Upper lobe of left lung (tissue), 6 donors: ENCODE measurements at regions not wholly inside any gene's neighbourhood (a gene's known extent, or its start where the extent isn't known, plus 50 kb on each side); places are given as distances from the start of the nearest gene placed in this dataset.
"Not testable (repeated sequence)": the region's sequence is repeated elsewhere in the genome, so short reads cannot be mapped to it uniquely, and the experiment has no call there.

Experiments used
- ATAC-seq, 2 donors: fragments of 200-7000 bp; cut with Tn5 transposase; one replicate each; pipeline ENCODE4 v1.9.1; 2022; ENCODE audit warnings: mild to moderate bottlenecking in 2 of 2, moderate library complexity in 2 of 2; ENCODE audit not compliant: low FRiP score in 2 of 2
- DNase-seq, 2 donors: peaks; one replicate each; pipeline ENCODE4 v3.0.0-alpha.2; 2019 to 2020
- H3K27ac ChIP-seq, 4 donors: fragments of 200-600 bp; sonication (generic); one replicate each; pipeline ENCODE4 v1.5.1; 2016 to 2019
- H3K27me3 ChIP-seq, 4 donors: fragments of 200-600 bp; sonication (generic); one replicate each; pipeline ENCODE4 v1.5.1; 2017 to 2019
- H3K36me3 ChIP-seq, 4 donors: fragments of 200-600 bp; sonication (generic); one replicate each; pipeline ENCODE4 v1.5.1; 2016 to 2019
- H3K4me1 ChIP-seq, 4 donors: fragments of 200-600 bp; sonication (generic); one replicate each; pipeline ENCODE4 v1.5.1; 2018 to 2019
- H3K4me3 ChIP-seq, 4 donors: fragments of 200-600 bp; sonication (generic); one replicate each; pipeline ENCODE4 v1.5.1; 2017 to 2019; ENCODE audit warnings: mild to moderate bottlenecking in 2 of 4, moderate library complexity in 1 of 4
- H3K9me3 ChIP-seq, 4 donors: fragments of 200-600 bp; sonication (generic); one replicate each; pipeline ENCODE4 v1.5.1; 2018 to 2019
- CTCF ChIP-seq, 6 experiments: fragments of 450-650 bp in 4 of 6; fragments of 200-600 bp in 2 of 6; sonication (generic) in 2 of 6; IDR thresholded peaks; one replicate each; pipeline ENCODE4 v1.5.1; 2016 to 2019; ENCODE audit warnings: antibody characterized with exemption in 6 of 6
- EP300 ChIP-seq, 4 donors: sonication (generic); formaldehyde crosslinking; IDR thresholded peaks; one replicate each; pipeline ENCODE4 v1.5.1; 2017; ENCODE audit warnings: antibody characterized with exemption in 4 of 4, control low read depth in 2 of 4
- POLR2A ChIP-seq, 4 donors: fragments of 450-650 bp; IDR thresholded peaks; one replicate each; pipeline ENCODE4 v1.5.1; 2016 to 2017; ENCODE audit warnings: antibody characterized with exemption in 4 of 4, mild to moderate bottlenecking in 2 of 4
- POLR2AphosphoS5 ChIP-seq, 2 donors: sonication (generic); formaldehyde crosslinking; IDR thresholded peaks; one replicate each; pipeline ENCODE4 v1.5.1; 2017; ENCODE audit warnings: antibody characterized with exemption in 2 of 2
- WGBS, 2 donors: methylation state at CpG; one replicate each; pipeline ENCODE4 v1.1.5; 2017 to 2018; 5-methylcytosine and 5-hydroxymethylcytosine counted together
- donor health status: DM: no; HTN: no; CAD: no; lungs with moderate emphysema.
- donor health status: DM: no; HTN: yes; CAD: no; lungs with severe emphysema.

GRCh38 chr2:78754930-78755329, 270.6 kb upstream of the REG3G start:
- 90 to 93% methylated on average over 6 of the region's 6 CpGs for WGBS, 2 donors
- Histone ChIP-seq H3K27me3 (no peaks in the 10 kb centered on the region), H3K9me3 (no peaks in the 10 kb centered on the region), H3K4me3 (no peak overlapping the region), H3K27ac (no peak overlapping the region), H3K36me3 (no peaks in the 10 kb centered on the region), H3K4me1 (no peaks in the 10 kb centered on the region)
- DNase-seq = no peak
- TF ChIP-seq POLR2A (IDR thresholded peaks at IDR 0.05) = no peak
- TF ChIP-seq POLR2AphosphoS5 (IDR thresholded peaks at IDR 0.05) = no peak
- no peak for TF ChIP-seq CTCF (IDR thresholded peaks at IDR 0.05)
- TF ChIP-seq EP300 (IDR thresholded peaks at IDR 0.05) = no peak
- no peak for ATAC-seq

GRCh38 chr2:78757191-78757590, 268.3 kb upstream of the REG3G start:
- Histone ChIP-seq H3K27ac (no peak overlapping the region), H3K27me3 (no peaks in the 10 kb centered on the region), H3K9me3 (peaks cover 0 to 15% (median 9%) of the 10 kb centered on the region in 4 donors), H3K4me3 (no peak overlapping the region), H3K4me1 (no peaks in the 10 kb centered on the region), H3K36me3 (no peaks in the 10 kb centered on the region)
- TF ChIP-seq CTCF (IDR thresholded peaks at IDR 0.05) (no peak), EP300 (IDR thresholded peaks at IDR 0.05) (no peak), POLR2A (IDR thresholded peaks at IDR 0.05) (no peak), POLR2AphosphoS5 (IDR thresholded peaks at IDR 0.05) (no peak)
- WGBS, 2 donors = 21 to 38% methylated on average over 1 of the region's 1 CpG
- ATAC-seq (no peak), DNase-seq (no peak)

- WGBS, 2 donors = 96% methylated on average over 1 of the region's 1 CpG
- H3K27ac ChIP-seq = no peak overlapping the region
- H3K4me3 ChIP-seq = no peak overlapping the region
- DNase-seq (no peak), ATAC-seq (no peak)
- TF ChIP-seq POLR2AphosphoS5 (IDR thresholded peaks at IDR 0.05) (no peak), POLR2A (IDR thresholded peaks at IDR 0.05) (no peak), CTCF (IDR thresholded peaks at IDR 0.05) (no peak), EP300 (IDR thresholded peaks at IDR 0.05) (no peak)
- H3K27me3 ChIP-seq = no peaks in the 10 kb centered on the region
- no peaks in the 10 kb centered on the region for H3K36me3 ChIP-seq
- H3K4me1 ChIP-seq = no peaks in the 10 kb centered on the region
- H3K9me3 ChIP-seq = peaks cover 0 to 19% (median 9%) of the 10 kb centered on the region in 4 donors
Observed at GRCh38 chr2:78757640-78758039, 267.9 kb upstream of the REG3G start.

- H3K4me3 ChIP-seq, H3K36me3 ChIP-seq, H3K27ac ChIP-seq, DNase-seq, ATAC-seq, H3K4me1 ChIP-seq, H3K27me3 ChIP-seq: not testable (repeated sequence)
- H3K9me3 ChIP-seq = peaks cover 0 to 21% (median 9%) of the 10 kb centered on the region in 4 donors
- WGBS, 2 donors = 85 to 90% methylated on average over 7 of the region's 7 CpGs
Observed at GRCh38 chr2:78758765-78759164, 266.7 kb upstream of the REG3G start.

- Histone ChIP-seq H3K27ac (no peak overlapping the region), H3K4me3 (no peak overlapping the region), H3K36me3 (no peaks in the 10 kb centered on the region), H3K9me3 (peaks cover 0 to 13% (median 6%) of the 10 kb centered on the region in 4 donors), H3K4me1 (no peaks in the 10 kb centered on the region), H3K27me3 (no peaks in the 10 kb centered on the region)
- ATAC-seq = no peak
- 78 to 85% methylated on average over 4 of the region's 4 CpGs for WGBS, 2 donors
- DNase-seq = no peak
- TF ChIP-seq POLR2A (IDR thresholded peaks at IDR 0.05) (no peak), CTCF (IDR thresholded peaks at IDR 0.05) (no peak), POLR2AphosphoS5 (IDR thresholded peaks at IDR 0.05) (no peak), EP300 (IDR thresholded peaks at IDR 0.05) (no peak)
Observed at GRCh38 chr2:78766459-78766858, 259.0 kb upstream of the REG3G start.
